ENCODE measurements at regions not wholly inside any gene's neighbourhood (a gene's known extent, or its start where the extent isn't known, plus 50 kb on each side); places are given as distances from the start of the nearest gene placed in this dataset.

DNA sequence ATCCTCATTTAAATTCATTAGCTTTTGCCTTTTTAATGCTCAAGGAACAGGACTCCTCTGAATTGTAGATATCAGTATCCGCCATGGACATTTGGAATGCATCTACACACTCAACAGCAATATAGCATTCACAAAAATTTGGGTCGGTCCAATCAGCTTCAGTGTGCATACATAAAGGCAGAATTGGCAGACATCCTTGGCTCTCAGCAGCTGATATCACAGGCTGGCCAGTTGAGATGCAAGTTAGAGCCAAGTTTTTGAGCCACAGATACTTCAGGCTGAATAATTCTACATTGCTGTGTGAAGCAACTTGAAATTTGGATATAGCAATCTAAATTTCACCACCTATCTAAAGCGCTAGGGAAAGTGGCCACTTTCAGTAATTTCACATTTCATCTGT, 821.1 kb downstream of the PCDH19 start:
- no peaks in the 10 kb centered on the region for H3K9me3 ChIP-seq (ENCODE audit: control insufficient read depth, low read depth, low read length)
- no peaks in the 10 kb centered on the region for H3K9me1 ChIP-seq (ENCODE audit: control insufficient read depth, extremely low read depth, insufficient read depth, low read length)
- no peaks in the 10 kb centered on the region for H3K4me1 ChIP-seq (ENCODE audit: control insufficient read depth, extremely low read depth, insufficient read depth, low read length)
- no peaks in the 10 kb centered on the region for H4K20me1 ChIP-seq (ENCODE audit: control insufficient read depth, extremely low read depth, insufficient read depth, low read length)
- FAIRE-seq (no peak), DNase-seq (ENCODE audit: low read depth, low spot score) (no peak)
- H3K4me2 ChIP-seq (ENCODE audit: control insufficient read depth, extremely low read depth, insufficient read depth, low read depth, low read length) = no peak overlapping the region
- dilution Hi-C loops (cut with MboI; ENCODE audit: extremely low pct_ligation_motif_present, low sequenced_read_pairs) = no loop called here
- H3K9ac ChIP-seq (ENCODE audit: control insufficient read depth, extremely low read depth, insufficient read depth, low read length) = no peak overlapping the region
- no peak overlapping the region for H3K27ac ChIP-seq (ENCODE audit: control insufficient read depth, insufficient read depth, low read length)
- no peaks in the 10 kb centered on the region for H3K36me3 ChIP-seq (ENCODE audit: control insufficient read depth in 2 of 2, extremely low read depth in 1 of 2, insufficient read depth in 2 of 2, low read length in 2 of 2)
- no peak overlapping the region for H2AFZ ChIP-seq (ENCODE audit: control insufficient read depth, low read length)
- no peak overlapping the region for H3K4me3 ChIP-seq (ENCODE audit: control insufficient read depth in 2 of 3, extremely low read depth in 1 of 3, insufficient read depth in 2 of 3, low read depth in 1 of 3, low read length in 3 of 3)
- TF ChIP-seq, protein P1, sequence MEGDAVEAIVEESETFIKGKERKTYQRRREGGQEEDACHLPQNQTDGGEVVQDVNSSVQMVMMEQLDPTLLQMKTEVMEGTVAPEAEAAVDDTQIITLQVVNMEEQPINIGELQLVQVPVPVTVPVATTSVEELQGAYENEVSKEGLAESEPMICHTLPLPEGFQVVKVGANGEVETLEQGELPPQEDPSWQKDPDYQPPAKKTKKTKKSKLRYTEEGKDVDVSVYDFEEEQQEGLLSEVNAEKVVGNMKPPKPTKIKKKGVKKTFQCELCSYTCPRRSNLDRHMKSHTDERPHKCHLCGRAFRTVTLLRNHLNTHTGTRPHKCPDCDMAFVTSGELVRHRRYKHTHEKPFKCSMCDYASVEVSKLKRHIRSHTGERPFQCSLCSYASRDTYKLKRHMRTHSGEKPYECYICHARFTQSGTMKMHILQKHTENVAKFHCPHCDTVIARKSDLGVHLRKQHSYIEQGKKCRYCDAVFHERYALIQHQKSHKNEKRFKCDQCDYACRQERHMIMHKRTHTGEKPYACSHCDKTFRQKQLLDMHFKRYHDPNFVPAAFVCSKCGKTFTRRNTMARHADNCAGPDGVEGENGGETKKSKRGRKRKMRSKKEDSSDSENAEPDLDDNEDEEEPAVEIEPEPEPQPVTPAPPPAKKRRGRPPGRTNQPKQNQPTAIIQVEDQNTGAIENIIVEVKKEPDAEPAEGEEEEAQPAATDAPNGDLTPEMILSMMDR (optimal IDR thresholded peaks at IDR 0.05 in 1 of 3, IDR thresholded peaks at IDR 0.05 in 1 of 3, conservative IDR thresholded peaks at IDR 0.05 in 1 of 3; ENCODE audit: extremely low read depth in 1 of 3, insufficient read depth in 2 of 3, low read length in 3 of 3) = no peak
- no peak for TF ChIP-seq EZH2 (IDR thresholded peaks at IDR 0.05; ENCODE audit: low read length)
- no peaks in the 10 kb centered on the region for H3K79me2 ChIP-seq (ENCODE audit: control insufficient read depth, insufficient read depth, low read length)
- H3K27me3 ChIP-seq (ENCODE audit: control insufficient read depth, extremely low read depth, insufficient read depth, low read length) = no peaks in the 10 kb centered on the region

DNA sequence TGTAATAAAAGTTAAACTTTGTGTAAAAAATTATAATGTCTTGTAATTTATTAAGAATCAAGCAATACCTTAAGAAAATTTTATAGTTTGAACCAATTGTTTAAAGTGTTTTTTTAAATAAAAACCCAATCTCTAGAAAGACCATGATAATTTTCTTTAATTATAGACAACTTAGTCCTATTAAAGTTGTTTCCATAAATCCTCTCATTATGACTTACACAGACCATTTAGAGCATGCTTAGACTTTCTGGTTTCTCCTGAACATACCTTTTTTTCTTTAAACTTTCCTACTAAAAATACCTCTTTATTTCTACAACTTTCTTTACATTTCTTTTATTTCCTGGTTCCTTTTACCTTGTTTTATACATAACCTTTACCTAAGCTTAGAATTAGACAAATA, 837.4 kb downstream of the PCDH19 start:
- H3K4me2 ChIP-seq (ENCODE audit: control insufficient read depth, extremely low read depth, insufficient read depth, low read depth, low read length) = no peak overlapping the region
- H3K27me3 ChIP-seq (ENCODE audit: control insufficient read depth, extremely low read depth, insufficient read depth, low read length) = no peaks in the 10 kb centered on the region
- no peaks in the 10 kb centered on the region for H3K79me2 ChIP-seq (ENCODE audit: control insufficient read depth, insufficient read depth, low read length)
- no peak for DNase-seq (ENCODE audit: low read depth, low spot score)
- H3K36me3 ChIP-seq (ENCODE audit: control insufficient read depth in 2 of 2, extremely low read depth in 1 of 2, insufficient read depth in 2 of 2, low read length in 2 of 2) = no peaks in the 10 kb centered on the region
- no peak overlapping the region for H3K9ac ChIP-seq (ENCODE audit: control insufficient read depth, extremely low read depth, insufficient read depth, low read length)
- H3K4me1 ChIP-seq (ENCODE audit: control insufficient read depth, extremely low read depth, insufficient read depth, low read length) = no peaks in the 10 kb centered on the region
- no peaks in the 10 kb centered on the region for H3K9me3 ChIP-seq (ENCODE audit: control insufficient read depth, low read depth, low read length)
- no peak for FAIRE-seq
- no peak overlapping the region for H3K4me3 ChIP-seq (ENCODE audit: control insufficient read depth in 2 of 3, extremely low read depth in 1 of 3, insufficient read depth in 2 of 3, low read depth in 1 of 3, low read length in 3 of 3)
- TF ChIP-seq EZH2 (IDR thresholded peaks at IDR 0.05; ENCODE audit: low read length) = no peak
- TF ChIP-seq, protein P1 (optimal IDR thresholded peaks at IDR 0.05 in 1 of 3, IDR thresholded peaks at IDR 0.05 in 1 of 3, conservative IDR thresholded peaks at IDR 0.05 in 1 of 3; ENCODE audit: extremely low read depth in 1 of 3, insufficient read depth in 2 of 3, low read length in 3 of 3) = no peak
- H4K20me1 ChIP-seq (ENCODE audit: control insufficient read depth, extremely low read depth, insufficient read depth, low read length) = no peaks in the 10 kb centered on the region
- H3K27ac ChIP-seq (ENCODE audit: control insufficient read depth, insufficient read depth, low read length) = no peak overlapping the region
- H3K9me1 ChIP-seq (ENCODE audit: control insufficient read depth, extremely low read depth, insufficient read depth, low read length) = no peaks in the 10 kb centered on the region
- no peak overlapping the region for H2AFZ ChIP-seq (ENCODE audit: control insufficient read depth, low read length)
- dilution Hi-C loops (cut with MboI; ENCODE audit: extremely low pct_ligation_motif_present, low sequenced_read_pairs) = no loop called here

Measured in keratinocyte (primary cell).